ENCODE measurements at regions not wholly inside any gene's neighbourhood (a gene's known extent, or its start where the extent isn't known, plus 50 kb on each side); places are given as distances from the start of the nearest gene placed in this dataset.

DNA sequence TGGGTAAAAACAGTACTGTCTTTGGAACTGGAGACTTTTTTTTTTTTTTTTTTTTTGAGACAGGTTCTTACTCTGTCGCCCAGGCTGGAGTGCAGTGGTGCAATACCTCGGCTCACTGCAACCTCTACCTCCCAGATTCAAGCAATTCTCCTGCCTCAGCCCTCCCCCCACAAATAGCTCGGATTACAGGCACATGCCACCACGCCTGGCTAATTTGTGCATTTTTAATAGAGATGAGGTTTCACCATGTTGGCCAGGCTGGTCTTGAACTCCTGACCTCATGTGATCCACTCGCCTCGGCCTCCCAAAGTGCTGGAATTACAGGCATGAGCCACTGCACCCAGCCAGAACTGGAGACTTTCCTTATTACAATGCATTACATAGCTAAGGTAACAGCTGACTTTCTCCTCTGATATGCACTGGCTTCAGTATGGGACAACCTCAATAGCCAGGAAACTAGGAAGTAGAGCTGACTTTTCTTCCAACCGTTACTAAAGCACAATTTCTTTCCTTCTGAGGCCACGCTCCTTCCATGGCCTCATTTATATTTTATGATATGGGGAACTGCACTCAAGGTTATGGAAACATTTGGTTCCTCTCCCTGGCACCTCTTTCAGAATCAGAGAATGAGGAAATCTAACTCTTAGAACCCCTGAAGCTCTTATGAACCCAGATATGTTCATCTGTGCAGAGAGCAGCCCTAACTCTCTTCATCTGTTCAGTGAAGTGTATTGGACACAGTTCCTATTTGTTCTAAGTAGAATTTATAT, 53.5 kb upstream of the FAM9B start:
- no peak for DNase-seq

DNA sequence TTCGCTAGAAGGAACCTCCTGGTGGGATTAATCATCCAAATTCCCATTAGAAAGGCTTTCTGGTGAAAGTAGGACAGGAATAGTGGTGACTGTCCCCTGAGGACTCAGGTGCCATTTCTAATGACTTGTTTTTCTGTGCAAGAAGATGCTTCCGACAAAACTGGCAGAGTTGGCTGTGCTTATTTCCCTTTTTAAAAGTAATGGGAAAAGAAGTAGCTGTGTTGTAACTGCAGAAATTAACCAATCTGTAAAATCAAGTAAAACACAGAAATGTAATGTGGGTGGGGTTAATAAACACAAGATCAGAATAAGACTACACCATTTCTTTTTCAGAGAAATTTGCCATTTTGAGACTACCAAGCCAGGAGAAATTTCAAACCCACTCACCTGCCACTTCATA, 55.0 kb upstream of the FAM9B start:
- DNase-seq = no peak

DNA sequence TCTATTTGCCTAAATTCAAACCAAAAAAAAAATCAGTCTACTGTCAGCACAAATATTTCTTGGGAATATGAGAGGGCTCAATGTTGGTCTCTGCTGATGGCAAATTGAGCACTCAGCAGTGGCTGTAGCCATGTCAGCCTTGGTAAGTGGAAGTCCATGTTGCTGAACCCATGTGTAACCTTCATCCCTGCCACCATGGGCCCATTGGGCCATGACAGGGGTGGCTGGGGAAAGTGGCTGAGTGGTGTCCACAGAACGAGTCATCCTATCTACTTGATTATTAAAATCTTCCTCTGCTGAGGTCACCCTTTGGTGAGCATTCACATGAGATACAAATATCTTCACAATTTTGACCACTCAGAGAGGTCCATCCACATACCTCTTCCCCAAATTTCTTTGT, 56.8 kb upstream of the FAM9B start:
- no peak for DNase-seq

DNA sequence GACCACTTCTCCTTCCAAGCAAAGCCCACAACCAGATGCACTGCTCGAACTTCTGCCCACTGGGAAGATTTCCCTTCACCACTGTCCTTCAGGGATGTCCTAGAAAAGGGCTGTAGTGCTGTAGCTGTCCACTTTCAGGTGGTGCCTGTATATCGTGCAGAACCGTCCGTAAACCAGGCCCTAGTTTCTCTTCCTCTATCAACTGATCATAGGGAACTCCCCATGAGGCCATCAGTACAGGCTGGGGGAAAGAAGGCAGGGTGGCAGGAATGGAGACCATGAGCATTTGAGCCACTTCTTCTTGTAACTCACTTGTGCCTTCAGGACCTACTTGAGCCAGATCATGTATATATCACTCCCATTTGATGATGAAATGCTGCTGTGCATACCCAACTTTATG, 57.3 kb upstream of the FAM9B start:
- no peak for DNase-seq

DNA sequence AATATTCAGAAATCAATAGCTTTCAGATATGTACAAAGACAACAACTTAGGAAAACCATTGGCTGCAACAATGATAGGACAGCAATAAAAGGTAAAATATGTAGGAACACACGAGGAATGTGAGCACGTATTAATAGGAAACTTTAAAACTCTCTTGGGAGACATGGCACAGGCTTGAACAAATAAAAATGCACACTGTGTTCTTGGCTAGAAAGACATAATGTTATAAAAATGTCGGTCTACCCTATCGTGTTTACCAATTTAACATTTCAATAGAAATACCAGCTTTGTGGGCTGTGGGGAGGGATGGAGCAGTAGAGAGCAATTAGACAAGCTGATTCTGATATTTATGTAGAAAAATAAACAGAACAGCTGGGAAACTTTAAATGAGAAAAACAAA, 69.0 kb upstream of the FAM9B start:
- no peak for DNase-seq

DNA sequence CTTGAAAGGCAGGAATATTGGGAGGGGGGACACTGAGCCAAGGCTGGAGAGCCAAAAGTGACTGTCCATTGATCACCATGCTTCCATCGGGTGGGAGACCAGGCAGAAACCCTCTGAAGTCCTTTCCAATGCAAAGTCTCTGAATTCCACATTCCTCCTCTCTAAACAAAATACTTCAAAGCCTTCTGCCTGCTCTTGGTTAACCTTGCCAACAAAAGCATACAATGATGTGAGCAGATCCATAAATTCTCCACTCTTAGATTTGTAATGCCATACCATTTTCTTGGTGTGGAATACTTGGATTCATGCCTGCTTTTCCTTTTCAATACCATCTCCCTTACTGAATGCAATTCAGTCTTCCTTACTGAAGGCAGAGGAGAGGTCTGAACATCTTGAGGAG, 74.1 kb upstream of the FAM9B start:
- no peak for DNase-seq

DNA sequence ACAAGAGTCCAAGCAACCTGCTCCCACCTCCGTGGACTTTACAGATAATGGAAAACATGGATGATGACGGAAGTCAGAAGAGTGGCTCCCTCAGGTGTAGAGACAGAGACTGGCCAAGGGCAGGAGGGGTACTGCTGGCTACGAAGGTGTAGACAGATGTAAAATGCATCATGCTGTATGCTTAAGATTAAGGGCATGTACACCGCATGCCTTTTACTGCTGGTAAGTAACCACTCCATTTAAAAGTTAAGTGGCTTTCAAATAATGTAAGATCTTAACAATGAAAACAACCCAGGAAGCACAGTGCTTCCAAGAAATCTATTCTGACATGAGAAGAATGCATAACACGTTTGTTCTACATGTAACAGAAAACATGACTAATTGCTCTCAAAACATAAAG, 76.9 kb upstream of the FAM9B start:
- DNase-seq = no peak

DNA sequence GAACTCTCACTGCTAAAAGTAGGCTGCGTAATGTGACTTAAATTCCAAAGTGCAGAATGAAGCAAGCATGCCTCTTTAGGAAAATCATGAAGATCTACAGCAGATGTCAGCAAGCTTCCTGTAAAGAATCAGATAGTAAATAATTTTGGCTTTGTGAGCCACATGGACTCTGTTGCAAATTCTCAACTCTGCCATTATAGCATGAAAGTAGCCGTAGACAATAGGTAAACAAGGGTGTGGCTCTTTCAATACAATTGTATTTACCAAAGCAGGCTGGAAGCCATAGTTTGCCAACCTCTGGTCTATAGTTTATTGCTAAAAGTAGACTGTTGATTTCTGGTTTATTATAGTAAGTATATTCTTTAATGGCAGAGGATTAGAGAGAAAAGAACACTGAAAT, 80.3 kb upstream of the FAM9B start:
- no peak for DNase-seq

DNA sequence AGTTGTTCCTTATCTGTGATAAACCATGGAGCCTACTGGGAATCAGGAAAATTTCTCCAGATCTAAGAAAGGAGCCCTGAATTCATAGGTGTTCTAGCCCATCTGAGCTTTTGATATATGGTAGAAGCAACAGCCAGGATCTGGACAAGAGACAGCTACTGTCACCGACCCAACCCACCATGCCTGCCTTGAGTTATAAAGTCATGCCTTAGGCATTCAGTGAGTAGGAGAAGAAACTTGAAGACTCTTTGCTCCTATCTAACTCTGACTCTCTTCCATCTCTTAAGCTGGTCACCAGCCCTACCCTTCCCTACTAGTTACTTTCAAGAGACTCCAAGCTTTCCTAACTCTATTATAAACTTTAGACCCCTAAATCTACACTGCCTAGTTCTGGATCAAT, 83.9 kb upstream of the FAM9B start:
- no peak for DNase-seq

DNA sequence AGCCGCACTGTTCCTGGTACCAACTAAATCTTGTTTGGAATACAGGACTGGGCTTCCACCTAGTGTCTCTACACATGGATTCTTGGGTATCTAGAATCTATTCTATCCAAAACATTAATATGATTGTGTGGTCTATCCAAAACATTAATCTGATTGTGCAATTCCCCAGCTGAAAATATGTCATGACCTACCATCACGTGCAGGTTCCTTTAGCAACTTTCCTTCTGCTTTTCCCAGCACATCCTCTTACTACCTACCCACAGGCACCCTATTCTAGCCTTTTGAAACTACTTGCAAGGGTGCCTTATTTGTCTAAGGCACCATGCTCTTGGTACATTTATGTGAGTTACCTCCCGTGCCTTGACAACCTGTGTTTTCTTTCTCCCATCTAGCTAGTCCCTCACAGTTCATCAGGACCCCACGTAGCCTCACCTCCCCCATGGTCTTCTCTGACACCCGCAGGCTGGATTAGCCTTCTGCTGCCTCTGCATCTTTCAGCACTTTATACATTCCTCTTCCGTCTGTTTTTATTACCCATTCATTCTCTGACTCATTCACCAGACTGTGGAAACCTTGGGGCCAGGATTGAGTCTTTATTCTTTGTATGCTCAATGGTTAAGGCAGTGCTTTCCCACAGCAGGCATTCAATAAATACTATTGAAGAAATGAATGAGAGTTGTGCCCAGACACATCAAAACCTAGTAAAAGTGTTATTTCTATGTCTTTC, 88.8 kb upstream of the FAM9B start:
- DNase-seq = no peak

DNA sequence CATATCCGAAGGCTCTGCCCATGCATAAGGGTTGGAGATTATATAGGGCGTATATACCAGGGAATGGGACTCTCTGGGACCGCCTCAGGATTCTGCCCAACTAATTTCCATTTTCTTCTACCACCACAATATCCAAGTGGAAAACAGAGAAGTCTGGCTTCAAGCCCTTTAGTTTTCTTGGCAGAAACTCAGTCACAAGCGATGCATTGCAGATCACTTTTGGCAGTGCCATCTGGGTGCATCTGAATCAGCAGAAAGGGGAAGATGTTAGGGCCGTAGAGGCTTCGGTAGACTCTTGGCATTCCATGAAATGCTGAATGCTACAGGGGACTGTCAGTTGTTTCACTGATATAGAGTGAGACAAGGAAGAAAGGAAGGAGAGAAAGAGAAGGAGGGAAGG, 94.1 kb upstream of the FAM9B start:
- DNase-seq = no peak

DNA sequence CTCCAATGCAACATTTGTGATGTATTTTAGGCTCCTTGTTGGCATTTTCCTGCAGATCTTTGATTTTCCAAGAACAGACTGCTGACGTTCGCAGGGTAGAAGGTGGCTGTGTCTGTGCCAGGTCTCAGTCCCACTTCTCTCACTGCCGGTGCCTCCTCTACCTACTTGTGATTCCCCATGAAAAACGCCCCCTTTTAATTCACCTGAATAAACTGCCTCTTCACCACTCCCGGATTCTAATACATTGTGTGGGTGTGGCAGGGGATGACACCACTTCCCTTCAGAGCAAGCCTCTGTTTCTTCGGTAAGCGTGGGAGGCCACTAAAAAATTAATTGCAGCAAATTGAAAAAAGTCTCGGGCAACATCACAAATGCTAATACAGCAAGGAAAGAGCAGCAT, 96.1 kb upstream of the FAM9B start:
- no peak for DNase-seq

DNA sequence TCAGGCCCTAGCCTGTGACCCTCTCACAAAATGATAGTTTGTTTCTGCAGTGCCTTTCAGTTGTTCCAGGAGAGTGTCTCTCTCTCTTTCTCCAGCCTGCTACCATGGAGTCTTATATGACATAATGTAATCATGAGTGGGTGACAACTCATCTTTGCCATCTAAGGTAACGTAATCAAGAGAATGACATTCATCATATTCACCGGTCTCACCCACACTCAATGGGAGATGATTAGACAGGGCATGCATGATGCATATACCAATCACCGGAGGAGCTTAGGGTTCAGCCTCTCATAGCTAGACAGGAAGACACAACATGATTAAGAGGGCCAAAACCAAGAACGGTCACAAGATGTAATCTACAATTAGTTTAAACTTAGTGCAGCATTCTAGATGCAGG, 97.1 kb upstream of the FAM9B start:
- DNase-seq = no peak

DNA sequence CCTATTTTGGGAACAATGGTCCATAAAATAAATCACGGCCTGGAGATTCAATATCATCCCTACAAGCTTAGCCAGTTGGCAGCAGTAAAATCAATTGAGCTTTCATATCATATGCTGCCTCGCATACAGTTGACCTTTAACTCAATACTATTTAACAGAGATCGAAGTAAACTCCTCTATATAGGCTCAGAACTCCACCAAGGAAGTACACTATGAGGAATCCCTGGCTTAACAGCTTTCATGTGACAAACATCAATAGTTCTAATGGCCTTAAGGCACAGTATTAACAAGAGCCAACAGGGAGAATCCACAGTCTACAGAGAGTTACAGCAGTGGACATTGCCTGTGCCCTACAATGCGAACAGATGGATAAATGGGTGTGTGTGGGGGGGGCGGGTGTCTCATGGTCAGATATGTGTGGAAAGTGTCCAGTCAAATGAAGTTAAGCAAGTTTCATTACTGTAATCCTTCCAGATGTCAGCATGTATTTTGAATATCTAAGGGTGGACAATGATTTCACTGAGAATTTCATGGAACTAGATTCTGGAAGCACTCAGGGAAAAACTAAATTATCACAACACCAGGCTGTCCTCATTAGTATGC, 98.2 kb upstream of the FAM9B start:
- no peak for DNase-seq

DNA sequence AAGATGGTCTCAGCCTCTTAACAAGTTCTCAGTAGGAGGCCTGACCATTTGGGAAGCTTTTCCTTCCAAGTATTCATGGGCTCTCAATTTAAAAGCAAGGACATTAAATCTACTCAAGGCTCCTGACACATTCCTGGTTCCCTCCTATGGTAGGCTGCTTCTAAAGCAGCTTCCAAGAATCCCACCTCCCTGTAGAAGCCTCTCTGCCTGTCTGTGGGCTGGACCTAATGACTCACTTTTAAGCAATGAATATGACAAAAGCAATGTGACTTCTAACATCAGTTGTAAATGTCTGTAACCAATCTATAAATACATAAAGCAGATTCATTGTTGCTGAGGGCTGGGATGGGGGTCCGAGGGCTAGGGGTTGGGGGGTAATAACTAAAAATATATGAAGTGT, 99.5 kb upstream of the FAM9B start:
- no peak for DNase-seq

DNA sequence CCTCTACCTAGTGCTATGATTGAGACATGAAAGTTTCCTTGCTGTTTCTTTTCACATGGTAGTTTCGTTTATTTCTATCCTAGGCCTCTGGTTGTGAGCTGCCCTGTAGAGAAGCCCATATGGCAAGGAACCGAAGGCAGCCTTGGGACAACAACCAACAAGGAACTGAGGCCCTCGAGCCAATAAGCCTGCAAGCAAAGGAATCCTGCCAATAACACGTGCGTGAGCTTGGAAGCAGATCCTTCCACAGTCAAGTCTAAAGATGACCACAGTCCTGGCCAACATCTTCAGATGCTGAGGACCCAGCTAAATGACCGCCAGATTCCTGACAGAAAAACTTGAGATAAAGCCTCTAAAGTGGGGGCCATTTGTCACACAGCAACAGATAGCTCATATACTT, 100.4 kb upstream of the FAM9B start:
- DNase-seq = no peak

DNA sequence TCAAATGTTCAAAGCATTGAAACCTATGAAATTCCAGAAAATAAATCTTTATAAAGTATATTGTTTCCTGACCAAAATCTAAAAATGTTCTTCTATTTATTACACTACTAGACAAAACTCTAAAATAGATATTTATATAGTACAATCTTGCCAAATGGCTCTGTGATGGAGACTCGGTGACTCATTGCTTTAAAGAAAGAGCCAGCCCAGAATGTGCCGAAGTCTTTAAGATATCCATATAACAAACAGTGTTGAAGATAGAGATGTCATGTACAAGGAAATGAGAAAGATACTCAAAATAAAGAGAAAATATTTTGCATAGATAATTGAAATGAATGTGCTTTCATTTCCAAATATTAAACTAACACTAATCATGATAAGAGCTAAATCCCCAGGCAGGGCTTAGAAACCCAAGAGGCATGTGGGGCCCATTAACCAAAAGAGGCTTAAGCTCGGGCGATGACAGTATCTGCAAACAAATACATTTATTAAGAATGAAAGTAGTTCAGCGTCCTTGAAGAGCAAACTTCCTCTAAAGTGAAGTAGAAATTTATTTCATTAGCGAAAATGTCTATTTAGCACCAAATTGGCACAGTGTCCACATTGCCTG, 102.1 kb upstream of the FAM9B start:
- no peak for DNase-seq

DNA sequence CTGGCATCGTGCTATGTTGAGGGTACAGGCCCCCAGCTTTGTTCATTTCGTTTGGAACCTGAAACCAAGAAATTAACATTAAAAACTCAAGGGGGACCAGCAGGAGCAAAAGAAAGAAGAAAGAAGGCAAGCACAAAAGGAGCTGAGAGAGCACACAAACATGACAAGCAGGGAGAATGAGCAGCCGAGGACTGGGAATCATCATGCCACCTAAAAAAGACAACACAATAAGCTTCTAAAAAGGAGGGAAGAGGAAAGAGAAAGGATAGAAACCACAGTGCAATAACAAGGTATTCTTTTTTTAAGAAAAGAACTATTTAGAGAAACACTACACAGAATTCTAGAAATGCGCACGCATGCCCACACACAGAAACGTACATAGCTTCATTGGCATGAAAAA, 103.2 kb upstream of the FAM9B start:
- DNase-seq = no peak

DNA sequence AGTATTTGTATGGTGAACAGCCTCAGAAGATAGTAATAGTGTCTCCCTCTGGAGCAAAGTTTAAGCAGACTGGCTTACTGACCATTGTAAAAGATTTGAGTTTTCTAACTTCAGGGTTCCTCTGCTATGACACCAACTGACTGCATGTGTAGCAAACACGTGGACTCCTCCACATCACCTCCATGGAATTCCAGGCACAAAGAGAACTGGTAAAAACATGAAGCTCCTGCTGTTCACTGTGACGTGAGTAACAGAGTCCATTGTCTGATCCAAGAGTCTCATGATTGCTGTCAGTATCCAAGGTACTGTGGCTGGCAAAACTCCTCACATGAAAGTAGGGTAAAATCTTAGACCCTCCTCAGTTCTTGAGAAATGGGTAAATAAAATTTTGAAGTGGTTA, 107.6 kb upstream of the FAM9B start:
- no peak for DNase-seq

DNA sequence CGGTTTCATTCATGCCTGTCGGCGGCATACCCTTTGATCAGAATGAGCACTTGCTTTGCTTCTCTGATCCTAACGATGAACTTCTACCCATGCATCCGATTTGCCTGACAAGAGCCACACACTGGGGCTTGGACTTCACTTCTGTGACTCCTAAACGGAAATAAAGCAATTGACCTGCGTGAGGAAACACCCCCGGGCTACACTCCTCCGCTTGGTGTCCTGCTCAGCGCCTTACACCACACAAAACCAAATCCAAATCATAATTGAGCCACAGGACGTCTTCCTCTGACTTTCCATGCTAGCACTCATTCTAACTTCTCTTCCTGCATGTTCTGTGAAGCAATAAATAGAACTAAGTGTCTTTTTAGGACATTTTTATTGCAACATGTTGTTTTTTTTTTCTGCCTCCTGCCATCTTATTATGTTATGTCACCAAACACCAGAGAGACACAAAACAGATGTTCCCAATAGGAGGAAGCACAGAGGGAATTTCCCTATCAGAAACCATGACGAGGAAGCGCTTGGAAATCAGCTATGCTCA, 110.8 kb upstream of the FAM9B start:
- no peak for DNase-seq

DNA sequence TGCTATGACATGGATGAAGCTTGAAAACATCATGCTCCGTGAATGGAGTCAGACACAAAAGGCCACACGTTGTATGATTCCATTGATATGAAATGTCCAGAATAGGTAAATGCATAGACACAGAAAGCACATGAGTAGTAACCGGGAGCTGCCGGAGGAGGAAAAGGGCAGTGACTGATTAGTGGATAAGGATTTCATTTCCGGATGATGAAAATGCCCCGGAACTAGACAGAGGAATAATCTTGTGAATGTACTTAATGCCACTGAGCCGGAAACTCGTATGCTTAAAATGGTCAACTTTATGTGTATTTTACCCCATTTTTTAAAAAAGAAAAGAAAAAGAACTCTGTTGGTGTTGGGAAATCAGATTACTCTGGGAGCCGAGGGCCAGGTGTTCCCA, 112.7 kb upstream of the FAM9B start:
- no peak for DNase-seq

DNA sequence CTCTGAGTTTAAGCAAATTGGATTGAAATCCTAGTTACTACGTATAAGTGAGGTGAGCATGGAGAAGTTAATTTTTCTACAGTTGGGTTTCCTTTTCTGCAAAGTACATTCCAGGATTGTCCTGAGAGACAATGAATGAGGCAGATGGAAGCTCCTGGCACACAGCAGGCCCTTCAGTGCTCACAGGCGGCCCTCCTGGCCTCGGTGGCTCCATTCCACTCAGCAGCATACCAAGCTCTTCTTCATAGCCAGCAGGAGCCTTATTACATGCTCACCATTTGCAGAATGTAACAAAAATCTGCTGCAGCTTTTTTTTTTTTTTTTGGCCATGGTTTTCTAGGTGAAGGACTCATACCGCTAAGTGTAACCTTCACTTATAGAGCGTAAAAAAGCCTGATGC, 113.2 kb upstream of the FAM9B start:
- DNase-seq = no peak

DNA sequence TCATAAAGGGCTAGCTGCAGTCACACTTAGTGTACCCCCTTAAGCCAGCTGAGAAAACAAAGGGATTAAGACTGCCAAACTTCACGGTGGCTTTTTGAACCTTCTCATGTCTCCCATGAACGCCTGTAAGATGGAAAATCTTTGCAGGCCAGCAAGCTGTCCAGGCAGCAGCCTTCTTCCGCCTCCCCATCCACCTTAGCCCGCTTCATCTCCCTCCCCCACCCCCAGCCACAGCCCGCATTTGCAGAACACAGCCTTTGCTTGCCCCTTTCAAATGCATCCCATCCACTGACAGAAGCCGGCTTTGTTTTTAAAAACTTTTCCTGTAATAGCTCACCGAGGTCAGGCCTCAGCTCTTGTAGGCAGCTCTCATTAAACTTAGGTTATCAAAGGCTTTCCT, 113.8 kb upstream of the FAM9B start:
- no peak for DNase-seq
